ENCODE measurements at regions not wholly inside any gene's neighbourhood (a gene's known extent, or its start where the extent isn't known, plus 50 kb on each side); places are given as distances from the start of the nearest gene placed in this dataset.

GRCh38 chr14:83355609-83356008 lies 1822.0 kb upstream of the SEL1L start:
- no peak overlapping the region for H3K9ac ChIP-seq (replicated peaks; ENCODE audit: extremely low read depth, insufficient read depth, low read length)
- no peaks in the 10 kb centered on the region for H3K27me3 ChIP-seq (ENCODE audit: control insufficient read depth in 2 of 2, insufficient read depth in 2 of 2, low read length in 2 of 2)
- H4K20me1 ChIP-seq (replicated peaks; ENCODE audit: control insufficient read depth, extremely low read depth, insufficient read depth, low read length), result no peaks in the 10 kb centered on the region
- no peaks in the 10 kb centered on the region for H3K36me3 ChIP-seq (ENCODE audit: control insufficient read depth in 2 of 2, extremely low read depth in 1 of 2, insufficient read depth in 2 of 2, low read length in 2 of 2)
- no peak for FAIRE-seq
- TF ChIP-seq JUN (IDR thresholded peaks at IDR 0.05; ENCODE audit: borderline replicate concordance, insufficient read depth, insufficient read length, low read depth) (no peak), GATA2 (IDR thresholded peaks at IDR 0.05; ENCODE audit: insufficient read depth, insufficient read length, low read depth, low read length) (no peak), POLR2AphosphoS5 (IDR thresholded peaks at IDR 0.05; ENCODE audit: insufficient read depth, low read depth, low read length) (no peak), EZH2 (IDR thresholded peaks at IDR 0.05; ENCODE audit: borderline replicate concordance, low read depth, low read length, severe bottlenecking) (no peak), MYC (IDR thresholded peaks at IDR 0.05; ENCODE audit: low read depth, low read length) (no peak), FOS (IDR thresholded peaks at IDR 0.05; ENCODE audit: borderline replicate concordance, insufficient read depth, low read length) (no peak), POLR2A (IDR thresholded peaks at IDR 0.05; ENCODE audit: low read depth, low read length) (no peak)
- TF ChIP-seq, protein P1, sequence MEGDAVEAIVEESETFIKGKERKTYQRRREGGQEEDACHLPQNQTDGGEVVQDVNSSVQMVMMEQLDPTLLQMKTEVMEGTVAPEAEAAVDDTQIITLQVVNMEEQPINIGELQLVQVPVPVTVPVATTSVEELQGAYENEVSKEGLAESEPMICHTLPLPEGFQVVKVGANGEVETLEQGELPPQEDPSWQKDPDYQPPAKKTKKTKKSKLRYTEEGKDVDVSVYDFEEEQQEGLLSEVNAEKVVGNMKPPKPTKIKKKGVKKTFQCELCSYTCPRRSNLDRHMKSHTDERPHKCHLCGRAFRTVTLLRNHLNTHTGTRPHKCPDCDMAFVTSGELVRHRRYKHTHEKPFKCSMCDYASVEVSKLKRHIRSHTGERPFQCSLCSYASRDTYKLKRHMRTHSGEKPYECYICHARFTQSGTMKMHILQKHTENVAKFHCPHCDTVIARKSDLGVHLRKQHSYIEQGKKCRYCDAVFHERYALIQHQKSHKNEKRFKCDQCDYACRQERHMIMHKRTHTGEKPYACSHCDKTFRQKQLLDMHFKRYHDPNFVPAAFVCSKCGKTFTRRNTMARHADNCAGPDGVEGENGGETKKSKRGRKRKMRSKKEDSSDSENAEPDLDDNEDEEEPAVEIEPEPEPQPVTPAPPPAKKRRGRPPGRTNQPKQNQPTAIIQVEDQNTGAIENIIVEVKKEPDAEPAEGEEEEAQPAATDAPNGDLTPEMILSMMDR (IDR thresholded peaks at IDR 0.05; ENCODE audit: extremely low read depth in 1 of 2, insufficient read depth in 1 of 2, low read depth in 1 of 2, low read length in 2 of 2), result no peak
- TF ChIP-seq, protein P2, sequence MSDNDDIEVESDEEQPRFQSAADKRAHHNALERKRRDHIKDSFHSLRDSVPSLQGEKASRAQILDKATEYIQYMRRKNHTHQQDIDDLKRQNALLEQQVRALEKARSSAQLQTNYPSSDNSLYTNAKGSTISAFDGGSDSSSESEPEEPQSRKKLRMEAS (IDR thresholded peaks at IDR 0.05; ENCODE audit: insufficient read depth, insufficient read length), result no peak
- H3K4me3 ChIP-seq (replicated peaks in 1 of 3; ENCODE audit: insufficient read depth in 1 of 3, low read depth in 1 of 3, low read length in 3 of 3), result no peak overlapping the region
- BruUV-seq (replicated peaks), result no TSS peak
- intact Hi-C loops (cut with micrococcal nuclease) (no loop called here), dilution Hi-C loops (cut with MboI; ENCODE audit: extremely low pct_ligation_motif_present, low sequenced_read_pairs) (no loop called here)
- H3K9me3 ChIP-seq (replicated peaks; ENCODE audit: control insufficient read depth, insufficient read depth, low read length), result no peaks in the 10 kb centered on the region
- DNase-seq (ENCODE audit: low read depth, low spot score), result no peak
- H3K27ac ChIP-seq (ENCODE audit: insufficient read depth, low read depth, low read length), result no peak overlapping the region
- H3K79me2 ChIP-seq (ENCODE audit: control insufficient read depth, insufficient read depth, low read length), result no peaks in the 10 kb centered on the region
- H2AFZ ChIP-seq (ENCODE audit: low read depth, low read length), result no peak overlapping the region
- no peak overlapping the region for H3K4me2 ChIP-seq (ENCODE audit: insufficient read depth, low read length)
- H3K4me1 ChIP-seq (ENCODE audit: control insufficient read depth, extremely low read depth, insufficient read depth, low read length), result no peaks in the 10 kb centered on the region
- CTCF ChIA-PET, result interaction anchor here (0.6 kb wide), 1 partner anchor 123 kb away, joined by 3 read pairs; no protein-coding TSS in a partner anchor
- POLR2A ChIA-PET, result no interaction called here
- H3K9me1 ChIP-seq (replicated peaks; ENCODE audit: control insufficient read depth, extremely low read depth, insufficient read depth, low read length), result no peaks in the 10 kb centered on the region
